ENCODE measurements at regions not wholly inside any gene's neighbourhood (a gene's known extent, or its start where the extent isn't known, plus 50 kb on each side); places are given as distances from the start of the nearest gene placed in this dataset.

GRCh38 chr6:211871-212497 is 80.3 kb upstream of the DUSP22 start:
- Histone ChIP-seq H3K4me3 (ENCODE audit: low read length) (no peak overlapping the region), H3K4me1 (ENCODE audit: insufficient read depth, low read length) (peaks cover 17% of the 10 kb centered on the region), H3K27me3 (ENCODE audit: insufficient read depth, low read length) (no peaks in the 10 kb centered on the region), H3K9me3 (ENCODE audit: low read depth, low read length) (no peaks in the 10 kb centered on the region)

GRCh38 chr6:213284-213683 is 79.0 kb upstream of the DUSP22 start:
- H3K4me3 ChIP-seq (ENCODE audit: low read length), result no peak overlapping the region
- H3K27me3 ChIP-seq (ENCODE audit: insufficient read depth, low read length), result no peaks in the 10 kb centered on the region
- peaks cover 24% of the 10 kb centered on the region for H3K4me1 ChIP-seq (ENCODE audit: insufficient read depth, low read length)
- no peaks in the 10 kb centered on the region for H3K9me3 ChIP-seq (ENCODE audit: low read depth, low read length)

GRCh38 chr6:214428-214827 is 77.9 kb upstream of the DUSP22 start:
- Histone ChIP-seq H3K27me3 (ENCODE audit: insufficient read depth, low read length) (no peaks in the 10 kb centered on the region), H3K4me3 (ENCODE audit: low read length) (no peak overlapping the region), H3K9me3 (ENCODE audit: low read depth, low read length) (no peaks in the 10 kb centered on the region), H3K4me1 (ENCODE audit: insufficient read depth, low read length) (peaks cover 24% of the 10 kb centered on the region)

GRCh38 chr6:215335-216034 is 76.8 kb upstream of the DUSP22 start:
- H3K27me3 ChIP-seq (ENCODE audit: insufficient read depth, low read length), result no peaks in the 10 kb centered on the region
- H3K9me3 ChIP-seq (ENCODE audit: low read depth, low read length), result no peaks in the 10 kb centered on the region
- no peak overlapping the region for H3K4me3 ChIP-seq (ENCODE audit: low read length)
- H3K4me1 ChIP-seq (ENCODE audit: insufficient read depth, low read length), result peaks cover 33% of the 10 kb centered on the region

- Histone ChIP-seq H3K4me3 (ENCODE audit: low read length) (no peak overlapping the region), H3K4me1 (ENCODE audit: insufficient read depth, low read length) (peaks cover 48% of the 10 kb centered on the region), H3K27me3 (ENCODE audit: insufficient read depth, low read length) (no peaks in the 10 kb centered on the region), H3K9me3 (ENCODE audit: low read depth, low read length) (no peaks in the 10 kb centered on the region)
Observed at GRCh38 chr6:217048-217659, 75.1 kb upstream of the DUSP22 start.

GRCh38 chr6:218153-219018 is 73.9 kb upstream of the DUSP22 start:
- H3K27me3 ChIP-seq (ENCODE audit: insufficient read depth, low read length), result no peaks in the 10 kb centered on the region
- no peaks in the 10 kb centered on the region for H3K9me3 ChIP-seq (ENCODE audit: low read depth, low read length)
- H3K4me3 ChIP-seq (ENCODE audit: low read length), result no peak overlapping the region
- H3K4me1 ChIP-seq (ENCODE audit: insufficient read depth, low read length), result peaks cover 48% of the 10 kb centered on the region

- H3K4me1 ChIP-seq (ENCODE audit: insufficient read depth, low read length), result peaks cover 48% of the 10 kb centered on the region
- H3K9me3 ChIP-seq (ENCODE audit: low read depth, low read length), result no peaks in the 10 kb centered on the region
- no peaks in the 10 kb centered on the region for H3K27me3 ChIP-seq (ENCODE audit: insufficient read depth, low read length)
- H3K4me3 ChIP-seq (ENCODE audit: low read length), result no peak overlapping the region
Observed at GRCh38 chr6:219019-219570, 73.2 kb upstream of the DUSP22 start.

- Histone ChIP-seq H3K9me3 (ENCODE audit: low read depth, low read length) (no peaks in the 10 kb centered on the region), H3K27me3 (ENCODE audit: insufficient read depth, low read length) (no peaks in the 10 kb centered on the region), H3K4me3 (ENCODE audit: low read length) (no peak overlapping the region), H3K4me1 (ENCODE audit: insufficient read depth, low read length) (peaks cover 50% of the 10 kb centered on the region)
Observed at GRCh38 chr6:219641-220198, 72.6 kb upstream of the DUSP22 start.

- no peak overlapping the region for H3K4me3 ChIP-seq (ENCODE audit: low read length)
Observed at GRCh38 chr6:220312-220711, 72.0 kb upstream of the DUSP22 start.

GRCh38 chr6:220721-221475 is 71.4 kb upstream of the DUSP22 start:
- Histone ChIP-seq H3K4me1 (ENCODE audit: insufficient read depth, low read length) (peaks cover 57% of the 10 kb centered on the region), H3K27me3 (ENCODE audit: insufficient read depth, low read length) (no peaks in the 10 kb centered on the region), H3K9me3 (ENCODE audit: low read depth, low read length) (no peaks in the 10 kb centered on the region), H3K4me3 (ENCODE audit: low read length) (no peak overlapping the region)

More at GRCh38 chr6:220312-220711, 72.0 kb upstream of the DUSP22 start:
- Histone ChIP-seq H3K27me3 (ENCODE audit: insufficient read depth, low read length) (no peaks in the 10 kb centered on the region), H3K4me1 (ENCODE audit: insufficient read depth, low read length) (peaks cover 56% of the 10 kb centered on the region), H3K9me3 (ENCODE audit: low read depth, low read length) (no peaks in the 10 kb centered on the region)

- peaks cover 59% of the 10 kb centered on the region for H3K4me1 ChIP-seq (ENCODE audit: insufficient read depth, low read length)
- no peaks in the 10 kb centered on the region for H3K9me3 ChIP-seq (ENCODE audit: low read depth, low read length)
- H3K4me3 ChIP-seq (ENCODE audit: low read length), result no peak overlapping the region
- no peaks in the 10 kb centered on the region for H3K27me3 ChIP-seq (ENCODE audit: insufficient read depth, low read length)
Observed at GRCh38 chr6:221531-222349, 70.5 kb upstream of the DUSP22 start.

GRCh38 chr6:222468-222867 is 69.8 kb upstream of the DUSP22 start:
- Histone ChIP-seq H3K4me1 (ENCODE audit: insufficient read depth, low read length) (peaks cover 59% of the 10 kb centered on the region), H3K4me3 (ENCODE audit: low read length) (no peak overlapping the region), H3K9me3 (ENCODE audit: low read depth, low read length) (no peaks in the 10 kb centered on the region), H3K27me3 (ENCODE audit: insufficient read depth, low read length) (no peaks in the 10 kb centered on the region)

GRCh38 chr6:223136-223535 is 69.2 kb upstream of the DUSP22 start:
- H3K27me3 ChIP-seq (ENCODE audit: insufficient read depth, low read length), result no peaks in the 10 kb centered on the region
- H3K4me1 ChIP-seq (ENCODE audit: insufficient read depth, low read length), result peaks cover 53% of the 10 kb centered on the region
- no peaks in the 10 kb centered on the region for H3K9me3 ChIP-seq (ENCODE audit: low read depth, low read length)
- H3K4me3 ChIP-seq (ENCODE audit: low read length), result no peak overlapping the region

Data from mononuclear cell (primary cell).